Left kidney (tissue), 1 donor: ENCODE measurements at regions not wholly inside any gene's neighbourhood (a gene's known extent, or its start where the extent isn't known, plus 50 kb on each side); places are given as distances from the start of the nearest gene placed in this dataset.
"Not testable (repeated sequence)": the region's sequence is repeated elsewhere in the genome, so short reads cannot be mapped to it uniquely, and the experiment has no call there.

Experiments used
- DNase-seq: peaks from one replicate; pipeline ENCODE4 v3.0.0-alpha.2; 2013

- no peak for DNase-seq
Observed at GRCh38 chr5:57002959-57003485, 51.1 kb upstream of the MIER3 start.

DNA sequence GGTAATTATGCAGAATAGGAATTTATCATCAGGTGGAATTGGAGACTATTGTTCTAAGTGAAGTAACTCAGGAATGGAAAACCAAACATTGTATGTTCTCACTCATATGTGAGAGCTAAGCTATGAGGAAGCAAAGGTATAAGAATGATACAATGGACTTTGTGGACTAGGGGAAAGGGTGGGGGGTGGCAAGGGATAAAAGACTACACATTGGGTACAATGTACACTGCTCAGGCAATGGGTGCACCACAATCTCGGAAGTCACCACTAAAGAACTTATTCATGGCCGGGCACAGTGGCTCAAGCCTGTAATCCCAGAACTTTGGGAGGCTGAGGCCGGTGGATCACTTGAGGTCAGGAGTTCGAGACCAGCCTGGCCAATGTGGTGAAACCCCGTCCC, 51.6 kb upstream of the MIER3 start:
- DNase-seq: not testable (repeated sequence)

- DNase-seq: peak; percentile 4
Observed at GRCh38 chr5:57004800-57005199, 52.9 kb upstream of the MIER3 start.

DNA sequence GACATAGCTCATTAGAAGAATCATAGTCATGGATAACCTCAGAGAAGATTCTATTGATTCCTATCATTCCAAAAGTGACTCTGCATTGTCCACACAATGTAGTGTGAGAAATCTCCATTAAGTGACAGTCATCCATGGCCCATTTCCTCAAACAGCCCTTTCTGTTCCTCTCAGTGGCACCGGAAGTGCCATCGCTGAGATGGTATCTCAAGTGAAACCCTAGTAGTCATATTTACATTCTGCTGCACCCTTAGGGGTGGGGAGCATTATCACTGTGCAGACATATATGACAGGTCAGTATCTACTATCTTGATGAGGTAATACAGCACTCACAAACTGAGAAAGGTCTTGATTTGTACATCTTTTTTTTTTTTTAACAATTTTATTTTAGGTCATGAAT, 55.4 kb upstream of the MIER3 start:
- DNase-seq: no peak

DNA sequence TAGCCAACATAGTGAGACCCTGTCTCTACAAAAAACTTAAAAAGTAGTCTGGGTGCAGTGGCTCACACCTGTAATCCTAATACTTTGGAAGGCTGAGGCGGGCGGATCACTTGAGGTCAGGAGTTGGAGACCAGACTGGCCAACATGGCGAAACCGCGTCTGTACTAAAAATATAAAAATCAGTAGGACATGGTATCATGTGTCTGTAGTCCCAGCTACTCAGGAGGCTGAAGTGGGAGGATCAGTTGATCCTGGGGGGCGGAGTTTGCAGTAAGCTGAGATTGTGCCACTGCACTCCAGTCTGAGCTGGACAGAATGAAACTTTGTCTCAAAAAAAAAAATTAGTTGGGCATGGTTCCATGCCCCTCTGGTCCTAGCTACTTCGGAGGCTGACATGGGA, 57.9 kb upstream of the MIER3 start:
- no peak for DNase-seq

DNA sequence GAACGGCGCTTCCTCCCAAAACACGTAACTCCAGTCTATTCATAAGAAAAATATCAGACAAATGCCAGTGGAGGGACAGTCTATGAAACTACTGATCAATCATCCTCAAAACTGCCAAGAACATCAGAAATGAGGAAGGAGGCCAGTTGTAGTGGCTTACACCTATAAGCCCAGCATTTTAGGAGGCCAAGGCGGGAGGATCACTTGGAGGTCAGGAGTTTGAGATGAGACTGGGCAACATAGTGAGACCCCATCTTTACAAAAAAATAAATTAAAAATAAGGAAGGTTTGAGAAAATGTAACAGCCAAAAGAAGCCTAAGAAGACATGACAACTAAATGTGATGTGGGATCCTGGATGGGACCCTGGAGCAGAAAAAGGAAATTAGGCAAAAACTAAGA, 58.9 kb upstream of the MIER3 start:
- DNase-seq: no peak

DNA sequence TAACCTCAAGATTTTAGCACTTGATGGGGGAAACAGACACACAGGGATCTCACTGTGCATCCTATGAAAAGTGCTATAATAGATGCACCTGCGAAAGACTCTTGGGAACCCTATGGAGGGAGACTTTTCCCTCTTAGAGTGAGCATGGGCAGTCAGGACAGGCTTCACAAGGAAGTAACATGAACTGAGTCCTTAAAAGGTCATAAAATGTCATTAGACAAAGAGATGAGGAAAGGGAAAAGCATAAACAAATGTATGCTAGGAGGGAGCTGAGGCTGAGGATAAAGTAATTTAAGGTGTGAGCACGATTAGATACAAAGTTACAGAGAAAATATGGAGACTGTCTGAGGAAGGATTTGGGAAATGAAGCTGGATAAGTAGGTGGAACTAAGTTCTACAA, 60.6 kb upstream of the MIER3 start:
- DNase-seq: no peak

DNA sequence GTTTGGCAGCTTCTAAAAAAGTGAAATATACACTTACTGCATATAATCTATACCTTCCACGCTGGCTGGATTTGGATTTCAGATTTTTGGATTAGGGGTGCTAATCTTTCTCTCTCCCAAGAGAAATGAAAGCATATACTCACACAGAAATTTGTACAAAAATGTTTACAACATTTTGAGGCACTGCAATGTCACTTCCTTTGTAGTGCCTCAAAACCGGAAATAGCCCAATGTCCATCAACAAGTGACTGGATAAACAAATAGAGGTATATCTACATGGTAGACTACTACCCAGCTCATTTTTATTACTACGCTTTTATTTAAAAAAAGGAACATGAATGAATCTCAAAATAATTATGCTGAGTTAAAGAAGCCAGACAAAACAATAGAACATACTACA, 74.0 kb upstream of the MIER3 start:
- no peak for DNase-seq

DNA sequence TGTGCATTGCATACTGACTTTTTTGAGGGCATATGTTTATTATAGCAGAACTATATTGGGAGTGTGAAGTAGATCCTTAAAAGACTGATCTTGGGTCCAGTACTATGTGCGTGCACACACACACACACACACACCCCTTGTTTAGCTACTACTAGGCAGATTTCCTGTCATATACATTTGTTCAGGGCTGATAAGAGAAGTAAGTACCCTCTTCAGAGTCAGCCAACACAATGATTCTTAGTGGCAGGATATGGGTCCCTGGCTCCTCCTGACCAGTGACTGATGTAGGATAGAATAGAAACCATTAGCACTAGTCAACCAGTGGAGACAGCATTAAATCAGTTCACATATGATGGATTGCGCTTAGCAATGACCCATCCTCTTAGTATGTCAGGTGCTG, 76.2 kb upstream of the MIER3 start:
- DNase-seq: no peak

DNA sequence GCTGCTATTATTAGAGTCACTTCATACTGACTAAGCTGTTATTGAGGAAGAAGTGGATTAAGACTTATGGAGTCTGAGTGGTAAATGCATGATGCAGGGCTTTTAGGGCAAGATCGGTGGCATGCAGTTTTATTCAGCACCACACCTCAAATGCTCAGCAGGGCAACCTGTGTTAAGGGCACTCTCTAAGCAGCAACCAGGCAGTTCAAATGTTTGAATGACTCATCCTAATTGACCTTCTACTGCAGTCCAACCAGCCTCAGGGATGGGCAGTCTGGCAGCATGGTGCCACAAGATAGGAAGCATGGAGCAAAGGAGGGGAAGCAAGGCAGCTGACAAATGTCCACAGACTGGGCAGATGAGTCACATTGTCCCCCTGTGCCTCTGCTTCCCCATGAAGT, 80.2 kb upstream of the MIER3 start:
- no peak for DNase-seq

DNA sequence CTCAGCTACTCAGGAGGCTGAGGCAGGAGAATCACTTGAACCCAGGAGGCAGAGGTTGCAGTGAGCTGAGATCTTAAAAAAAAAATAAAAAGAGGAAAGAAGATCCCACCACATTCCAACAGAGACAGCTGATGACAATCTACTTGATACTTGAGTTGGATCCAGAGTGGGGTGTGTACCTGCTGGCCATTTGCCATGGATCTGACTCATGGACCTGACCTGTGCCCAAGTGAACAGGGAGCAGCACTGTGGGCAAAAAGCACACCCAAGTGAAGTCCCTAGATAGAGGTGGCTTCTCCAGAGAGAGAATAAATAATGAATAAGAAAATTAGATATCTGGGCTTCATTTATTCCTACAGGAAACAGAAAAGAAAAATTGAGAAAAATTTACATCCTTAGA, 81.2 kb upstream of the MIER3 start:
- DNase-seq: no peak

- no peak for DNase-seq
Observed at GRCh38 chr5:57033503-57033902, 81.6 kb upstream of the MIER3 start.

DNA sequence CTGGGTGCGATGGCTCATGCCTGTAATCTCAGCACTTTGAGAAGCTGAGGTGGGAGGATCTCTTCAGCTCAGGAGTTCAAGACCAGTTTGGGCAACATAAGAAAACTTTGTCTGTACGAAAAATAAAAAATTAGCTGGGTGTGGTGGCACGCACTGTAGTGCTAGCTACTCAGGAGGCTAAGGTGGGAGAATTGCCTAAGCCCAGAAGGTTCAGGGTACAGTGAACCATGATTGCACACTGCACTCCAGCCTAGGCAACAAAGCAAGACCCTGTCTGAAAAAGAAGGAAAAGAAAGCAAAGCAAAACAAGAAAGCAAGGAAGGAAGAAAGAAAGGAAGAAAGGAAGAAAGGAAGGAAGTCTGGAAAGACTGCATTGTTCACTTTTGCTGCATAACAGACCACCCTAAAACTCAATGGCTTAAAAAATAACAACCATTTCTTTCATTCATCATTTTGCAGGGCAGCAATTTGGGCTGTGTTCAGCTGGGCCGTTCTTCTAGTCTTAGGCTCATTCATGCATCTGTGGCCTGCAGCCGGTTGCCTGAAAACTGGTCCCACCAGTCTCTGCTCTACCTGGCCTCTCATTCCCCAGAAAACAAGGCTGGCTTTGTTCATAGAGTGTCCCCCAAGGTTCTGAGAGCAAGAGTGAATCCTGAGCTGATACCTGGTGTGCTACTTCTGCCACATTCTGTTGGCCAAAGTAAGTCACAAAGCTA, 82.4 kb upstream of the MIER3 start:
- DNase-seq: no peak

DNA sequence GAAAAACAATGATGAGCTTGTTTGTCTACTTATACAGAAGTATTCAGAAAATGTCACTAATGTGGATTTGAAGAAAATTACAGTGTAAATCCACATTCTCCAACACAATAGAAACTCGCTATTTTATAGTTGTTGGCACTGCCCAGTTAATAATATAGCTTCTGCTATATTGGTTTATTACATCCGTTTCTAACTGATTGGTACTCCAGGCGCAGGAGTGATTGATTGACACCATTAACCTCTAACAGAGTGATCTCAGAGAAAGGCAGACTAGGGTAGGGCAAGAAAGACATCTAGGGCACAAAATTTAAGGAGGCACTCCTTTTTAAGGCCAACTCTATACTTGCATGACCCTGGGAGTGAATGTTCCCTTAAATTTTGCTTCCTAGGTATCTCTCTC, 84.0 kb upstream of the MIER3 start:
- no peak for DNase-seq

GRCh38 chr5:57036761-57037160, 84.8 kb upstream of the MIER3 start:
- no peak for DNase-seq

DNA sequence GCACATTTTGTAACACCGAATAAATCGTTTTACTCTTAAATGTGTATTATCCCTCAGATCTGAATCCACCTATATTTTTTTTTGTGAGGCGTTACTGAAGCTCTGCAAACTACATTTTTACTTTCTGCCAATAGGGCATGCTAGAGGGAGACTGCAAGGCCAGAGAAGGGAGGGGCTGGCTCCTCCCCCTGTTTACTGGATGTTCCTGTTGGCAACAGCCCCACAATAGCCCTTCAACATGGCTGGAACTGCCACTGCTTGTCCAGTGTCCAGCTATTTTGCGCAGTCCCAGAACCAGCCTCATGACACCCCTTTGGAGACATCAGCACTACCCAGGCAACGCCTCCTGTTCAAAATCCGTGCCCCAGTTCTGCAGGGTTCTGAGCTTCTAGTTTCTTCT, 85.4 kb upstream of the MIER3 start:
- DNase-seq: no peak

GRCh38 chr5:57041570-57041969, 89.6 kb upstream of the MIER3 start:
- DNase-seq: no peak

DNA sequence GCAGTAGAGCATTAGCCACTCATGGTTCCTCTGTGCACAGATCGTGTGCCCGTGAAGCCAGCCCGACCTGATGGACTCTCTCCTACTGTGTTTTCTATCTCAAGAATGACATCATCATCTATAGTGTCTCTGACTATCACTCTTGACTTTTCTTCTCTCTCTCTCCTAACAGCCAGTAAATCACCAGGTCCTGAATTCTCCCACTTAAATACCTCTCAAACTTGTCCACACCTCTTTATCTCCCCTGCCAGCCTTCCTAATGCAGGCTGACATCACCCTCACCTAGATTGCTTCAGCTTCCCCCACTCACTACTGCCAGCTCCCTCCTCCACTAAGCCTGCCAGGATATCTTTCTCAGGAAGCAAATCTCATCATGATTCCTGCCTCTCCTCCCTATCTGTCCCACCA, 90.6 kb upstream of the MIER3 start:
- no peak for DNase-seq

GRCh38 chr5:57054135-57054534, 102.2 kb upstream of the MIER3 start:
- DNase-seq: no peak

GRCh38 chr5:57054671-57055070, 102.7 kb upstream of the MIER3 start:
- no peak for DNase-seq

DNA sequence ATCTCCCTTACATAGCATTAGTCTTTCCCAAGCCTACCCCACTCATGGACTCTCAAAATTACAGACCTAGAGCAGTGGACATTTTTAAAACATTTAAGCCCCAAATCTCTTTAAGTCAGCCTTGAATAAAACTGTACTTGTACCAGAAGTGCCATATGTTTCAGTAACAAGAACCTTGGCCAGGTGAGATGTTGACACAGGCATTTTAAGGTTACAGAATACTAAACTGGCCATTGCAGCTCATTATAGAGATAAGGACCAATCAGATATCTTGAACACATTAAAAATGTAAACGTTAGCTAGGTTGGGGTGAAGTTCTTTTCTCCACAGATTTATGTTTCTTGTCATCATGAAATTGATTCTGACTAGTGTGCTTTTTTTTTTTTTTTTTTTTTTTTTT, 103.8 kb upstream of the MIER3 start:
- DNase-seq: no peak

GRCh38 chr5:57063773-57064172, 110.1 kb upstream of the GPBP1 start:
- no peak for DNase-seq

DNA sequence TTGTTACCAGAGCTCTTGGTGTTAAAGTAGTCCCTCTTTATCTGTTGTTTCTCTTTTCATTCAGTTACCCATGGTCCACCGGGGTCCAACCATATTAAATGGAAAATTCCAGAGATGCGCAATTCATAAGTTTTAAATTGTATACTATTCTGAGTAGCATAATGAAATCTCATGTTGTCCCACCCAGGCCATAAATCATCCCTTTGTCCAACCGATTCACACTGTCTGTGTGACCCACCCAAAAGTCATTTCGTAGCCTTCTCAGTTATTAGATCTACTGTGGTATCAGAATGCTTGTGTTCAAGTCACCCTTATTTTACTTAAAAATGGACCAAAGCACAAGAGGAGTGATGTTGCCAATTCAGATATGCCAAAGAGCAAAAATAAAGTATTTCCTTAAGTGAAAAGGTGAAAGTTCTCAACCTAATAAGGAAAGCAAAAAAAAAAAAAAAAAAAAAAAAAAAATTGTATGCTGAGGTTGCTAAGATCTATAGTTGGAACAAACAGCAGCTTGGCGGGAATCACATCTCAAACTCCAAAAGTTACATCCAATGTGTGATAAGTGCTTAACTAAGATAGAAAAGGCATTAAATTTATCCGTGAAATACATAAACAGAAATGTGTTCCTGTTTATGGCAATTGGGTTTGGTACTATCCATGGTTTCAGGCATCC, 106.8 kb upstream of the GPBP1 start:
- DNase-seq: no peak

- no peak for DNase-seq
Observed at GRCh38 chr5:57067597-57067924, 106.3 kb upstream of the GPBP1 start.
